H1 (cell line): ENCODE measurements at regions not wholly inside any gene's neighbourhood (a gene's known extent, or its start where the extent isn't known, plus 50 kb on each side); places are given as distances from the start of the nearest gene placed in this dataset.
"Not testable (repeated sequence)": the region's sequence is repeated elsewhere in the genome, so short reads cannot be mapped to it uniquely, and the experiment has no call there.

ENCODE experiments used
- CTCF ChIA-PET: fragments of 300-600 bp; sonication (Branson Sonifier 250); formaldehyde crosslinking; loops from one replicate; lab custom pipeline; 2021; ENCODE audit not compliant: partially characterized antibody; lab: Charles Lee
- POLR2A ChIA-PET: fragments of 300-600 bp; sonication (Branson Sonifier 250); formaldehyde crosslinking; loops from one replicate; lab custom pipeline; 2021; ENCODE audit warnings: inconsistent platforms; ENCODE audit not compliant: partially characterized antibody; lab: Charles Lee
- DNase-seq, 2 experiments: peaks; one replicate each; pipeline versions ENCODE4 v3.0.0 to v3.0.0-alpha.2; 2010 to 2022; ENCODE audit warnings: low spot score in 2 of 2, low read depth in 1 of 2, mixed read lengths in 1 of 2
- FAIRE-seq: peaks from 2 replicates; lab custom pipeline; 2011; peaks lifted over from hg19 to GRCh38; lab: Jason Lieb, UNC
- H2AFZ ChIP-seq: 2 replicates; pipeline ENCODE4 v1.8.1; 2012; ENCODE audit warnings: low read length, inconsistent platforms
- H2AK5ac ChIP-seq: 2 replicates; pipeline ENCODE4 v1.6.1; 2013; ENCODE audit warnings: low read depth, low read length
- H2BK120ac ChIP-seq: replicated peaks from 2 replicates; pipeline ENCODE3; 2013; ENCODE audit warnings: low read depth, low read length, inconsistent platforms
- H2BK12ac ChIP-seq: 2 replicates; pipeline ENCODE4 v1.6.1; 2013; ENCODE audit warnings: low read depth, low read length
- H2BK15ac ChIP-seq: 2 replicates; pipeline ENCODE4 v1.6.1; 2013; ENCODE audit warnings: low read length
- H2BK20ac ChIP-seq: 2 replicates; pipeline ENCODE4 v1.6.1; 2013; ENCODE audit warnings: low read length
- H2BK5ac ChIP-seq: 2 replicates; pipeline ENCODE4 v1.6.1; 2013; ENCODE audit warnings: low read depth, low read length
- H3K14ac ChIP-seq: 2 replicates; pipeline ENCODE4 v1.6.1; 2013; ENCODE audit warnings: inconsistent platforms; ENCODE audit not compliant: insufficient read length
- H3K18ac ChIP-seq: 2 replicates; pipeline ENCODE4 v1.6.1; 2013; ENCODE audit warnings: low read length; ENCODE audit errors: extremely low read depth
- H3K23ac ChIP-seq: 2 replicates; pipeline ENCODE4 v1.6.1; 2013; ENCODE audit warnings: inconsistent platforms; ENCODE audit not compliant: insufficient read length
- H3K23me2 ChIP-seq: 2 replicates; pipeline ENCODE4 v1.6.1; 2013; ENCODE audit warnings: low read depth, low read length
- H3K27ac ChIP-seq: 2 replicates; pipeline ENCODE4 v1.6.1; 2011; ENCODE audit warnings: low read depth, low read length, inconsistent platforms
- H3K27me3 ChIP-seq, 4 experiments: replicated peaks in 1 of 4; 1 replicate in 1 of 4; 2 replicates in 3 of 4; pipeline versions ENCODE4 v1.6.1 to v1.8.1; 2011 to 2013; ENCODE audit warnings: low read length in 3 of 4, mild to moderate bottlenecking in 3 of 4, inconsistent platforms in 2 of 4, mixed read lengths in 2 of 4, moderate library complexity in 1 of 4; ENCODE audit not compliant: control insufficient read depth in 3 of 4, insufficient read depth in 3 of 4; ENCODE audit errors: extremely low read depth in 1 of 4
- H3K36me3 ChIP-seq, 4 experiments: 2 replicates each; pipeline versions ENCODE4 v1.6.1 to v1.8.1; 2011 to 2013; ENCODE audit warnings: mild to moderate bottlenecking in 4 of 4, low read length in 3 of 4, moderate library complexity in 2 of 4, control low read depth in 1 of 4, inconsistent platforms in 1 of 4; ENCODE audit not compliant: insufficient read depth in 4 of 4, control insufficient read depth in 2 of 4
- H3K4ac ChIP-seq: replicated peaks from 2 replicates; pipeline ENCODE3; 2013; ENCODE audit warnings: low read length, low read depth, mixed read lengths, inconsistent platforms; ENCODE audit not compliant: insufficient read length
- H3K4me1 ChIP-seq, 4 experiments: replicated peaks in 1 of 4; 1 replicate in 1 of 4; 2 replicates in 3 of 4; pipeline versions ENCODE4 v1.6.1 to v1.8.1; 2011 to 2013; ENCODE audit warnings: low read length in 3 of 4, inconsistent platforms in 2 of 4, mixed read lengths in 1 of 4; ENCODE audit not compliant: insufficient read depth in 4 of 4, control insufficient read depth in 3 of 4
- H3K4me2 ChIP-seq, 2 experiments: 2 replicates each; pipeline versions ENCODE4 v1.6.1 to v1.8.1; 2011 to 2013; ENCODE audit warnings: low read depth in 2 of 2, low read length in 2 of 2, control low read depth in 1 of 2, inconsistent platforms in 1 of 2, mild to moderate bottlenecking in 1 of 2; ENCODE audit not compliant: insufficient read depth in 1 of 2
- H3K4me3 ChIP-seq, 4 experiments: fragments of 200-600, 300-600 bp in 1 of 4; sonication (generic), shearing (Covaris generic), sonication (Bioruptor Twin) in 1 of 4; 2 replicates each; pipeline versions ENCODE4 v1.5.1 to v1.8.1; 2011 to 2016; ENCODE audit warnings: low read length in 4 of 4, low read depth in 3 of 4, control low read depth in 2 of 4, inconsistent platforms in 2 of 4, mild to moderate bottlenecking in 2 of 4, mixed read lengths in 1 of 4, moderate library complexity in 1 of 4; ENCODE audit not compliant: insufficient read depth in 2 of 4; ENCODE audit errors: extremely low read depth in 1 of 4
- H3K56ac ChIP-seq: replicated peaks from 2 replicates; pipeline ENCODE3; 2013; ENCODE audit warnings: low read depth, mild to moderate bottlenecking, mixed read lengths, low read length, inconsistent platforms; ENCODE audit not compliant: insufficient read length
- H3K79me1 ChIP-seq: 2 replicates; pipeline ENCODE4 v1.6.1; 2013; ENCODE audit warnings: low read depth, low read length, control low read depth
- H3K79me2 ChIP-seq, 2 experiments: 2 replicates each; pipeline versions ENCODE4 v1.6.1 to v1.8.1; 2012 to 2013; ENCODE audit warnings: low read length in 2 of 2, mild to moderate bottlenecking in 2 of 2, inconsistent platforms in 1 of 2; ENCODE audit not compliant: insufficient read depth in 2 of 2, control insufficient read depth in 1 of 2
- H3K9ac ChIP-seq, 4 experiments: replicated peaks in 1 of 4; 1 replicate in 1 of 4; 2 replicates in 3 of 4; pipeline versions ENCODE4 v1.6.1 to v1.8.1; 2011 to 2013; ENCODE audit warnings: low read depth in 3 of 4, low read length in 3 of 4, control low read depth in 2 of 4, mild to moderate bottlenecking in 2 of 4, moderate library complexity in 2 of 4, inconsistent platforms in 1 of 4; ENCODE audit errors: extremely low read depth in 1 of 4
- H3K9me3 ChIP-seq, 2 experiments: 2 replicates each; pipeline versions ENCODE4 v1.6.1 to v1.8.1; 2012 to 2013; ENCODE audit warnings: mild to moderate bottlenecking in 2 of 2, moderate library complexity in 2 of 2, control low read depth in 1 of 2, inconsistent platforms in 1 of 2, low read depth in 1 of 2, low read length in 1 of 2, mixed read lengths in 1 of 2; ENCODE audit not compliant: insufficient read depth in 2 of 2
- H4K20me1 ChIP-seq, 2 experiments: replicated peaks in 1 of 2; 2 replicates each; pipeline versions ENCODE3 to v1.8.1; 2011 to 2013; ENCODE audit warnings: inconsistent platforms in 2 of 2, low read length in 2 of 2, mild to moderate bottlenecking in 1 of 2; ENCODE audit not compliant: insufficient read depth in 2 of 2, control insufficient read depth in 1 of 2
- H4K5ac ChIP-seq: 2 replicates; pipeline ENCODE4 v1.6.1; 2013; ENCODE audit warnings: low read length, low read depth, mixed read lengths, inconsistent platforms; ENCODE audit not compliant: insufficient read length
- H4K8ac ChIP-seq: 2 replicates; pipeline ENCODE4 v1.8.0; 2013; ENCODE audit warnings: mild to moderate bottlenecking, moderate library complexity, low read length, inconsistent platforms; ENCODE audit not compliant: insufficient read depth; ENCODE audit errors: extremely low read depth
- H4K91ac ChIP-seq: replicated peaks from 2 replicates; pipeline ENCODE3; 2013; ENCODE audit warnings: low read length, mixed read lengths, inconsistent platforms; ENCODE audit not compliant: insufficient read length
- SP1 ChIP-seq: IDR thresholded peaks from 2 replicates; pipeline ENCODE4 v1.6.1; 2011; ENCODE audit warnings: low read depth, low read length
- SP2 ChIP-seq: IDR thresholded peaks from 2 replicates; pipeline ENCODE4 v1.6.1; 2012; ENCODE audit warnings: mild to moderate bottlenecking, low read length, inconsistent platforms
- WGBS, 2 experiments: shearing (Covaris generic) in 1 of 2; methylation state at CpG; one replicate each; pipeline versions ENCODE4 v1.1.6 to v1.1.7; 2013 to 2015; ENCODE audit warnings: low lambda C conversion rate in 2 of 2, mixed read lengths in 2 of 2, inconsistent platforms in 1 of 2, low coverage in 1 of 2, missing lambda C conversion rate in 1 of 2; ENCODE audit not compliant: insufficient replicate concordance in 2 of 2, insufficient coverage in 1 of 2, insufficient read length in 1 of 2; ENCODE audit errors: extremely low coverage in 1 of 2, missing lambda C conversion rate in 1 of 2; 5-methylcytosine and 5-hydroxymethylcytosine counted together

DNA sequence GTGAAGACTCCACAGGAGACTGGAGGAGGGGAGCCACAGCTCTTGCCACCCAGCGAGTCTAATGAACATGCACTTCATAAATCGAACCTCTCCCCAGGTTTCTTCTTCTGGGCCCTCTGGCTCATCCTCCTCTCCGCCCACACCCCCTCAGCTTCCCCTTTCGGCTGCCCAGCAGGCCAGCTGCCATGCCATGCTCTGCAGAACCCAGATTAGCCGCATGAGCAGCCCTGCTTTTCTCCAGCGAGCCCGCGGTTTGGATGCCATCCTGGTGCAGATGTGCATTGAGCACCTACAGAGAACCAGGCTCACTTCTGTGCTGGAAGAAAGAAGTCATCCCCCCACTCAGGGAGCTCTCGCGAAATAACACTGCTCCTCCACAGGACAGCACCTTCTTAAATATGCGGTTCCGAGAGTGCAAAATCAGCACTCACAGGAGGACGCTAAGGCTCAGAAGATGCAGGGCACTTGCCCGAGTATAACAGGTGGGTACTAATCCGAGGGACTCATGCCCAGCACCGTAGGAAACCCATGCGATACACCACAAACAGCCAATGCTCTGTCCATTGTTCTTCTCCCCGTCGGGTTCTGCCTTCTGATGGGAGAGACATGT is 143.0 kb upstream of the THBS2 start (continued):
- TF ChIP-seq SP2 = no peak
- no peak for TF ChIP-seq SP1

DNA sequence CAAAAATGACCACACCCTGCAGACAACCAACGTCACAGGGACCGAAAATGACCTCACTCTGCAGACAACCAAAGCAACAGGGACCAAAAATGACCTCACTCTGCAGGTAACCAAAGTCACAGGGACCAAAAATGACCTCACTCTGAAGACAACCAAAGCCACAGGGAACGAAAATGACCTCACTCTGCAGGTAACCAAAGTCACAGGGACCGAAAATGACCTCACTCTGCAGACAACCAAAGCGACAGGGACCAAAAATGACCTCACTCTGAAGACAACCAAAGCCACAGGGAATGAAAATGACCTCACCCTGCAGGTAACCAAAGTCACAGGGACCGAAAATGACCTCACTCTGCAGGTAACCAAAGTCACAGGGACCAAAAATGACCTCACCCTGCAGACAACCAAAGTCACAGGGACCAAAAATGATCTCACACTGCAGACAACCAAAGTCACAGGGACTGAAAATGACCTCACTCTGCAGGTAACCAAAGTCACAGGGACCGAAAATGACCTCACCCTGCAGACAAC is 142.4 kb upstream of the THBS2 start:
- H3K14ac ChIP-seq, H4K5ac ChIP-seq, H3K23ac ChIP-seq, H3K27ac ChIP-seq, H3K4me2 ChIP-seq, H4K91ac ChIP-seq, H3K18ac ChIP-seq, H2BK120ac ChIP-seq, CTCF ChIA-PET, H4K8ac ChIP-seq, H2BK5ac ChIP-seq, H2BK15ac ChIP-seq, H3K56ac ChIP-seq, H3K4ac ChIP-seq, H2BK20ac ChIP-seq, H3K36me3 ChIP-seq, H2BK12ac ChIP-seq, H2AFZ ChIP-seq, H3K79me2 ChIP-seq, H3K23me2 ChIP-seq, DNase-seq, POLR2A ChIA-PET, H4K20me1 ChIP-seq, FAIRE-seq, H3K27me3 ChIP-seq, H3K79me1 ChIP-seq, H3K9ac ChIP-seq, H3K4me3 ChIP-seq, H2AK5ac ChIP-seq, H3K4me1 ChIP-seq: not testable (repeated sequence)
- peaks cover 15 to 19% of the 10 kb centered on the region in 2 experiments for H3K9me3 ChIP-seq
- 75% methylated on average over 7 of the region's 7 CpGs; no CpG with 5 or more reads in 1 of the 2 experiments for WGBS, 2 experiments
